Liver (tissue), 7 donors: ENCODE measurements at regions not wholly inside any gene's neighbourhood (a gene's known extent, or its start where the extent isn't known, plus 50 kb on each side); places are given as distances from the start of the nearest gene placed in this dataset.

Experiments used
- DNase-seq: peaks from one replicate; pipeline ENCODE4 v3.0.0-alpha.2; 2017; ENCODE audit warnings: low spot score
- H3K27ac ChIP-seq, 2 donors: one replicate each; pipeline ENCODE4 v1.7.0; 2013; ENCODE audit warnings: inconsistent platforms in 2 of 2, low read length in 2 of 2, control low read depth in 1 of 2, low read depth in 1 of 2, mild to moderate bottlenecking in 1 of 2
- H3K27me3 ChIP-seq, 4 donors: one replicate each; pipeline versions ENCODE4 v1.6.1 to v1.7.0; 2013; ENCODE audit warnings: low read length in 3 of 4, inconsistent platforms in 1 of 4, mild to moderate bottlenecking in 1 of 4, moderate library complexity in 1 of 4; ENCODE audit not compliant: control insufficient read depth in 4 of 4, insufficient read depth in 4 of 4
- H3K36me3 ChIP-seq, 4 donors: one replicate each; pipeline versions ENCODE4 v1.6.1 to v1.7.0; 2013; ENCODE audit warnings: low read length in 3 of 4, mild to moderate bottlenecking in 3 of 4, low read depth in 1 of 4, moderate library complexity in 1 of 4; ENCODE audit not compliant: control insufficient read depth in 4 of 4, insufficient read depth in 3 of 4
- H3K4me1 ChIP-seq, 4 donors: one replicate each; pipeline versions ENCODE4 v1.6.1 to v1.7.0; 2013; ENCODE audit warnings: low read length in 3 of 4, mild to moderate bottlenecking in 3 of 4, moderate library complexity in 1 of 4; ENCODE audit not compliant: control insufficient read depth in 4 of 4, insufficient read depth in 4 of 4
- H3K4me3 ChIP-seq, 3 donors: one replicate each; pipeline versions ENCODE4 v1.6.1 to v1.7.0; 2013; ENCODE audit warnings: low read length in 3 of 3, control low read depth in 1 of 3, low read depth in 1 of 3, mild to moderate bottlenecking in 1 of 3
- H3K9ac ChIP-seq, 2 donors: one replicate each; pipeline ENCODE4 v1.7.0; 2013; ENCODE audit warnings: low read length in 2 of 2, mild to moderate bottlenecking in 2 of 2, moderate library complexity in 2 of 2, control low read depth in 1 of 2, low read depth in 1 of 2
- H3K9me3 ChIP-seq, 4 donors: one replicate each; pipeline versions ENCODE4 v1.6.1 to v1.7.0; 2013; ENCODE audit warnings: low read length in 3 of 4; ENCODE audit not compliant: control insufficient read depth in 4 of 4
- EGR1 ChIP-seq, 2 donors: IDR thresholded peaks; 2 replicates each; pipeline ENCODE4 v1.6.1; 2016 to 2018; ENCODE audit warnings: antibody characterized with exemption in 2 of 2, low read depth in 2 of 2
- FOXA1 ChIP-seq: IDR thresholded peaks from 2 replicates; pipeline ENCODE4 v1.6.1; 2016; ENCODE audit warnings: antibody characterized with exemption
- FOXA2 ChIP-seq: IDR thresholded peaks from 2 replicates; pipeline ENCODE4 v1.6.1; 2016; ENCODE audit warnings: antibody characterized with exemption
- GABPA ChIP-seq, 2 donors: IDR thresholded peaks in 1 of 2; conservative IDR thresholded peaks in 1 of 2; 2 replicates each; pipeline ENCODE4 v1.6.1; 2016; ENCODE audit warnings: antibody characterized with exemption in 2 of 2, mild to moderate bottlenecking in 1 of 2, moderate library complexity in 1 of 2
- HNF4G ChIP-seq: IDR thresholded peaks from 2 replicates; pipeline ENCODE4 v1.6.1; 2016; ENCODE audit warnings: antibody characterized with exemption
- JUND ChIP-seq, 2 donors: IDR thresholded peaks; 2 replicates each; pipeline ENCODE4 v1.6.1; 2016; ENCODE audit warnings: antibody characterized with exemption in 2 of 2
- NR2F2 ChIP-seq: IDR thresholded peaks from 2 replicates; pipeline ENCODE4 v1.6.1; 2016; ENCODE audit warnings: antibody characterized with exemption
- RAD21 ChIP-seq, 2 donors: IDR thresholded peaks; 2 replicates each; pipeline ENCODE4 v1.6.1; 2016; ENCODE audit warnings: antibody characterized with exemption in 2 of 2, mild to moderate bottlenecking in 2 of 2
- RXRA ChIP-seq, 2 donors: IDR thresholded peaks; 2 replicates each; pipeline ENCODE4 v1.6.1; 2017 to 2018; ENCODE audit warnings: antibody characterized with exemption in 2 of 2, mild to moderate bottlenecking in 1 of 2
- SP1 ChIP-seq: IDR thresholded peaks from 2 replicates; pipeline ENCODE4 v1.6.1; 2018; ENCODE audit warnings: antibody characterized with exemption, mild to moderate bottlenecking
- TAF1 ChIP-seq: conservative IDR thresholded peaks from 2 replicates; pipeline ENCODE4 v1.6.1; 2016; ENCODE audit warnings: antibody characterized with exemption, mild to moderate bottlenecking
- YY1 ChIP-seq: IDR thresholded peaks from 2 replicates; pipeline ENCODE4 v1.6.1; 2016; ENCODE audit warnings: antibody characterized with exemption, mild to moderate bottlenecking
- WGBS: extraction: QIAGEN DNeasy Blood & Tissue Kit; methylation state at CpG from one replicate; pipeline ENCODE4 v1.1.7; 2013; 5-methylcytosine and 5-hydroxymethylcytosine counted together
- TF ChIP-seq, protein P1 (sequence below): IDR thresholded peaks from 2 replicates; pipeline ENCODE4 v1.6.1; 2016; ENCODE audit warnings: antibody characterized with exemption
- TF ChIP-seq, protein P2 (sequence below): IDR thresholded peaks from 2 replicates; pipeline ENCODE4 v1.6.1; 2016; ENCODE audit warnings: antibody characterized with exemption, mild to moderate bottlenecking
- TF ChIP-seq, protein P3 (sequence below): IDR thresholded peaks from 2 replicates; pipeline ENCODE4 v1.6.1; 2016; ENCODE audit warnings: antibody characterized with exemption
- TF ChIP-seq, protein P4 (sequence below): IDR thresholded peaks from 2 replicates; pipeline ENCODE4 v1.6.1; 2016; ENCODE audit warnings: antibody characterized with exemption
- donor health status: healthy.
- donor health status: healthy.
- donor health status: healthy.
- donor health status: healthy.

DNA sequence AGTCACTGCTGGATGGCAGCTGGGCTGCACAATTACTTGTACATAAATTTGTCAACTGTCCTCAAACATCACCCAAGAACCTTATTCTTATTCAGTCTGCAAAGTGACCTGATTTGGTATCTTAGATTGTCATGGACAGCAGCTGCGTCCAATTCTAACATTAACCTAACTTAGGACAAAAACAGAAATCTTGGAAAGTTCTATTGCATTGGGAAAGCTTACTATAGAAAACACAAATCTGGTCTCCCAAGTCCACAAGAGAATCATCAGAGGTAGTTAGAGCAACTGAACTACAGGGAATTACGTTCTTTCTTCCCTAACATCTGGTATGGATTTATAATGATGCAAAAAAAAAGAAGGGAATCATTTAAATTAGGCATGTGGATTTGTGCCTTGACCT lies 283.9 kb downstream of the NR2F1-AS1 start:
- no peaks in the 10 kb centered on the region for H3K4me1 ChIP-seq
- no peaks in the 10 kb centered on the region for H3K27me3 ChIP-seq
- no peak overlapping the region for H3K27ac ChIP-seq
- no peak for TF ChIP-seq FOXA2
- TF ChIP-seq, protein P1, sequence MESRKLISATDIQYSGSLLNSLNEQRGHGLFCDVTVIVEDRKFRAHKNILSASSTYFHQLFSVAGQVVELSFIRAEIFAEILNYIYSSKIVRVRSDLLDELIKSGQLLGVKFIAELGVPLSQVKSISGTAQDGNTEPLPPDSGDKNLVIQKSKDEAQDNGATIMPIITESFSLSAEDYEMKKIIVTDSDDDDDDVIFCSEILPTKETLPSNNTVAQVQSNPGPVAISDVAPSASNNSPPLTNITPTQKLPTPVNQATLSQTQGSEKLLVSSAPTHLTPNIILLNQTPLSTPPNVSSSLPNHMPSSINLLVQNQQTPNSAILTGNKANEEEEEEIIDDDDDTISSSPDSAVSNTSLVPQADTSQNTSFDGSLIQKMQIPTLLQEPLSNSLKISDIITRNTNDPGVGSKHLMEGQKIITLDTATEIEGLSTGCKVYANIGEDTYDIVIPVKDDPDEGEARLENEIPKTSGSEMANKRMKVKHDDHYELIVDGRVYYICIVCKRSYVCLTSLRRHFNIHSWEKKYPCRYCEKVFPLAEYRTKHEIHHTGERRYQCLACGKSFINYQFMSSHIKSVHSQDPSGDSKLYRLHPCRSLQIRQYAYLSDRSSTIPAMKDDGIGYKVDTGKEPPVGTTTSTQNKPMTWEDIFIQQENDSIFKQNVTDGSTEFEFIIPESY = no peak
- no peak for TF ChIP-seq GABPA (IDR thresholded peaks at IDR 0.05 in 1 of 2, conservative IDR thresholded peaks at IDR 0.05 in 1 of 2)
- no peak for TF ChIP-seq FOXA1
- no peak for TF ChIP-seq YY1
- TF ChIP-seq, protein P2, sequence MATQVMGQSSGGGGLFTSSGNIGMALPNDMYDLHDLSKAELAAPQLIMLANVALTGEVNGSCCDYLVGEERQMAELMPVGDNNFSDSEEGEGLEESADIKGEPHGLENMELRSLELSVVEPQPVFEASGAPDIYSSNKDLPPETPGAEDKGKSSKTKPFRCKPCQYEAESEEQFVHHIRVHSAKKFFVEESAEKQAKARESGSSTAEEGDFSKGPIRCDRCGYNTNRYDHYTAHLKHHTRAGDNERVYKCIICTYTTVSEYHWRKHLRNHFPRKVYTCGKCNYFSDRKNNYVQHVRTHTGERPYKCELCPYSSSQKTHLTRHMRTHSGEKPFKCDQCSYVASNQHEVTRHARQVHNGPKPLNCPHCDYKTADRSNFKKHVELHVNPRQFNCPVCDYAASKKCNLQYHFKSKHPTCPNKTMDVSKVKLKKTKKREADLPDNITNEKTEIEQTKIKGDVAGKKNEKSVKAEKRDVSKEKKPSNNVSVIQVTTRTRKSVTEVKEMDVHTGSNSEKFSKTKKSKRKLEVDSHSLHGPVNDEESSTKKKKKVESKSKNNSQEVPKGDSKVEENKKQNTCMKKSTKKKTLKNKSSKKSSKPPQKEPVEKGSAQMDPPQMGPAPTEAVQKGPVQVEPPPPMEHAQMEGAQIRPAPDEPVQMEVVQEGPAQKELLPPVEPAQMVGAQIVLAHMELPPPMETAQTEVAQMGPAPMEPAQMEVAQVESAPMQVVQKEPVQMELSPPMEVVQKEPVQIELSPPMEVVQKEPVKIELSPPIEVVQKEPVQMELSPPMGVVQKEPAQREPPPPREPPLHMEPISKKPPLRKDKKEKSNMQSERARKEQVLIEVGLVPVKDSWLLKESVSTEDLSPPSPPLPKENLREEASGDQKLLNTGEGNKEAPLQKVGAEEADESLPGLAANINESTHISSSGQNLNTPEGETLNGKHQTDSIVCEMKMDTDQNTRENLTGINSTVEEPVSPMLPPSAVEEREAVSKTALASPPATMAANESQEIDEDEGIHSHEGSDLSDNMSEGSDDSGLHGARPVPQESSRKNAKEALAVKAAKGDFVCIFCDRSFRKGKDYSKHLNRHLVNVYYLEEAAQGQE = no peak
- no peak for TF ChIP-seq TAF1
- TF ChIP-seq, protein P3, sequence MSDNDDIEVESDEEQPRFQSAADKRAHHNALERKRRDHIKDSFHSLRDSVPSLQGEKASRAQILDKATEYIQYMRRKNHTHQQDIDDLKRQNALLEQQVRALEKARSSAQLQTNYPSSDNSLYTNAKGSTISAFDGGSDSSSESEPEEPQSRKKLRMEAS = no peak
- no peak for TF ChIP-seq HNF4G
- TF ChIP-seq SP1 = no peak
- TF ChIP-seq RAD21 (IDR thresholded peaks at IDR 0.05) = no peak
- no peak overlapping the region for H3K9ac ChIP-seq
- no peaks in the 10 kb centered on the region for H3K9me3 ChIP-seq
- DNase-seq = no peak
- H3K36me3 ChIP-seq = no peaks in the 10 kb centered on the region
- 89% methylated on average over 2 of the region's 2 CpGs for WGBS
- H3K4me3 ChIP-seq = no peak overlapping the region

DNA sequence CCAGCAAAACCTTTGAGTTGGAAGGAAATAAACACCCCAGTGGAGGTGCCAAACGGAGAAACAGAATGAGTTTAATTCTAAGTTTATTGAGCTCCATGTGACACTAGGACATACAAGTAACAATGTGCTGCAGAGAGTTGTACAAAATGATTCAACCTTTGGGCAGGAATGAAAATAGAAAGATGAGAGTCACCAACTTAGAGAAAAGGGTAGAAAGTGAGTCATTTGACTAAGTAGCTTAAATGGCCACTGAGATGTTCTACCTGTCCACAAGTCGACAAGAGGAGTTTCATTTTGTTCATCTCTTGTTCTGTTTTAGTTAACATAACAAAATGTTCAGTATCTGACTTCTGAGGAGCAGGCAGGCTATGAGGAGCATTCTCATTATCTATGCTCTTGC lies 284.7 kb downstream of the NR2F1-AS1 start:
- H3K9ac ChIP-seq = no peak overlapping the region
- H3K4me1 ChIP-seq = no peaks in the 10 kb centered on the region
- no peaks in the 10 kb centered on the region for H3K27me3 ChIP-seq
- H3K36me3 ChIP-seq = no peaks in the 10 kb centered on the region
- DNase-seq = no peak
- no peak overlapping the region for H3K27ac ChIP-seq
- TF ChIP-seq EGR1 (IDR thresholded peaks at IDR 0.05; ENCODE audit: low read depth in 2 of 2) (no peak), GABPA (IDR thresholded peaks at IDR 0.05 in 1 of 2, conservative IDR thresholded peaks at IDR 0.05 in 1 of 2) (no peak), HNF4G (no peak), JUND (IDR thresholded peaks at IDR 0.05) (no peak), FOXA2 (no peak), NR2F2 (no peak), RXRA (IDR thresholded peaks at IDR 0.05) (no peak), YY1 (no peak), RAD21 (IDR thresholded peaks at IDR 0.05) (no peak), FOXA1 (no peak)
- TF ChIP-seq, protein P1 = no peak
- TF ChIP-seq, protein P4, sequence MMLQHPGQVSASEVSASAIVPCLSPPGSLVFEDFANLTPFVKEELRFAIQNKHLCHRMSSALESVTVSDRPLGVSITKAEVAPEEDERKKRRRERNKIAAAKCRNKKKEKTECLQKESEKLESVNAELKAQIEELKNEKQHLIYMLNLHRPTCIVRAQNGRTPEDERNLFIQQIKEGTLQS = no peak
- TF ChIP-seq, protein P2 = no peak
- TF ChIP-seq, protein P3 = no peak
- H3K9me3 ChIP-seq = no peaks in the 10 kb centered on the region
- 77% methylated on average over 2 of the region's 2 CpGs for WGBS
- no peak overlapping the region for H3K4me3 ChIP-seq
